Skin epidermis (tissue), 12 donors: ENCODE measurements at regions not wholly inside any gene's neighbourhood (a gene's known extent, or its start where the extent isn't known, plus 50 kb on each side); places are given as distances from the start of the nearest gene placed in this dataset.
"Not testable (repeated sequence)": the region's sequence is repeated elsewhere in the genome, so short reads cannot be mapped to it uniquely, and the experiment has no call there.

Experiments
- H3K27ac ChIP-seq, 21 experiments: fragments of 200-600 bp; sonication (generic) in 11 of 21; one replicate each; pipeline ENCODE4 v1.5.0; 2020; ENCODE audit warnings: mild to moderate bottlenecking in 3 of 21, inconsistent platforms in 2 of 21, moderate library complexity in 2 of 21
- H3K4me3 ChIP-seq, 7 experiments: fragments of 200-600 bp; sonication (generic) in 2 of 7; one replicate each; pipeline ENCODE4 v1.5.0; 2020; ENCODE audit warnings: inconsistent platforms in 2 of 7, mild to moderate bottlenecking in 2 of 7, moderate library complexity in 1 of 7

- no peak overlapping the region for H3K4me3 ChIP-seq
- H3K27ac ChIP-seq = no peak overlapping the region
These were observed 611.1 kb downstream of the UQCRFS1 start for GRCh38 chr19:28601723-28602440.

GRCh38 chr19:28598861-28599260, 614.1 kb downstream of the UQCRFS1 start:
- H3K27ac ChIP-seq = no peak overlapping the region
- no peak overlapping the region for H3K4me3 ChIP-seq

- Histone ChIP-seq H3K4me3 (no peak overlapping the region), H3K27ac (no peak overlapping the region)
These were observed 616.3 kb downstream of the UQCRFS1 start for GRCh38 chr19:28596561-28597071.

- H3K4me3 ChIP-seq = no peak overlapping the region
- H3K27ac ChIP-seq = no peak overlapping the region
These were observed 617.0 kb downstream of the UQCRFS1 start for GRCh38 chr19:28595722-28596480.

GRCh38 chr19:28594737-28595136, 618.2 kb downstream of the UQCRFS1 start:
- H3K27ac ChIP-seq = no peak overlapping the region
- no peak overlapping the region for H3K4me3 ChIP-seq

GRCh38 chr19:28589991-28590411, 623.0 kb downstream of the UQCRFS1 start:
- not testable (repeated sequence) for H3K4me3 ChIP-seq, H3K27ac ChIP-seq

GRCh38 chr19:28586474-28586873, 626.5 kb downstream of the UQCRFS1 start:
- H3K27ac ChIP-seq = no peak overlapping the region
- no peak overlapping the region for H3K4me3 ChIP-seq

- Histone ChIP-seq H3K27ac (no peak overlapping the region), H3K4me3 (no peak overlapping the region)
These were observed 627.2 kb downstream of the UQCRFS1 start for GRCh38 chr19:28585796-28586195.

- Histone ChIP-seq H3K27ac (no peak overlapping the region), H3K4me3 (no peak overlapping the region)
These were observed 629.2 kb downstream of the UQCRFS1 start for GRCh38 chr19:28583713-28584112.

- no peak overlapping the region for H3K4me3 ChIP-seq
- no peak overlapping the region for H3K27ac ChIP-seq
These were observed 629.7 kb downstream of the UQCRFS1 start for GRCh38 chr19:28583242-28583641.

- Histone ChIP-seq H3K27ac (no peak overlapping the region), H3K4me3 (no peak overlapping the region)
These were observed 630.2 kb downstream of the UQCRFS1 start for GRCh38 chr19:28582796-28583195.

- no peak overlapping the region for H3K27ac ChIP-seq
These were observed 630.6 kb downstream of the UQCRFS1 start for GRCh38 chr19:28582344-28582743.

GRCh38 chr19:28581468-28581770, 631.5 kb downstream of the UQCRFS1 start:
- H3K4me3 ChIP-seq = no peak overlapping the region
- no peak overlapping the region for H3K27ac ChIP-seq

More at GRCh38 chr19:28582344-28582743, 630.6 kb downstream of the UQCRFS1 start:
- no peak overlapping the region for H3K4me3 ChIP-seq

GRCh38 chr19:28578786-28579505, 634.0 kb downstream of the UQCRFS1 start:
- no peak overlapping the region for H3K27ac ChIP-seq
- H3K4me3 ChIP-seq = no peak overlapping the region

- no peak overlapping the region for H3K27ac ChIP-seq
These were observed 634.7 kb downstream of the UQCRFS1 start for GRCh38 chr19:28578208-28578607.

GRCh38 chr19:28577666-28578065, 635.3 kb downstream of the UQCRFS1 start:
- Histone ChIP-seq H3K27ac (no peak overlapping the region), H3K4me3 (no peak overlapping the region)

More at GRCh38 chr19:28578208-28578607, 634.7 kb downstream of the UQCRFS1 start:
- no peak overlapping the region for H3K4me3 ChIP-seq

- H3K27ac ChIP-seq = no peak overlapping the region
- no peak overlapping the region for H3K4me3 ChIP-seq
These were observed 635.7 kb downstream of the UQCRFS1 start for GRCh38 chr19:28577233-28577632.

- Histone ChIP-seq H3K27ac (no peak overlapping the region), H3K4me3 (no peak overlapping the region)
These were observed 637.1 kb downstream of the UQCRFS1 start for GRCh38 chr19:28575816-28576215.

- H3K4me3 ChIP-seq, H3K27ac ChIP-seq: not testable (repeated sequence)
These were observed 637.6 kb downstream of the UQCRFS1 start for GRCh38 chr19:28575312-28575711.

- Histone ChIP-seq H3K27ac (no peak overlapping the region), H3K4me3 (no peak overlapping the region)
These were observed 638.7 kb downstream of the UQCRFS1 start for GRCh38 chr19:28574212-28574611.
